LNCaP clone FGC (cell line): ENCODE measurements at regions not wholly inside any gene's neighbourhood (a gene's known extent, or its start where the extent isn't known, plus 50 kb on each side); places are given as distances from the start of the nearest gene placed in this dataset.

Source experiments
- DNase-seq: peaks from one replicate; pipeline ENCODE4 v3.0.0-alpha.2; 2011; ENCODE audit warnings: low read depth
- H3K4me3 ChIP-seq: 2 replicates; pipeline ENCODE4 v1.5.1; 2011; ENCODE audit warnings: mild to moderate bottlenecking, low read depth, low read length, control low read depth
- CTCF ChIP-seq: IDR thresholded peaks from 2 replicates; pipeline ENCODE4 v1.5.1; 2012; ENCODE audit warnings: mild to moderate bottlenecking; ENCODE audit not compliant: control insufficient read depth, insufficient read depth; ENCODE audit errors: extremely low read depth

GRCh38 chr15:96218623-96219455 lies 111.7 kb upstream of the NR2F2 start:
- no peak for DNase-seq
- TF ChIP-seq CTCF, result no peak
- no peak overlapping the region for H3K4me3 ChIP-seq

DNA sequence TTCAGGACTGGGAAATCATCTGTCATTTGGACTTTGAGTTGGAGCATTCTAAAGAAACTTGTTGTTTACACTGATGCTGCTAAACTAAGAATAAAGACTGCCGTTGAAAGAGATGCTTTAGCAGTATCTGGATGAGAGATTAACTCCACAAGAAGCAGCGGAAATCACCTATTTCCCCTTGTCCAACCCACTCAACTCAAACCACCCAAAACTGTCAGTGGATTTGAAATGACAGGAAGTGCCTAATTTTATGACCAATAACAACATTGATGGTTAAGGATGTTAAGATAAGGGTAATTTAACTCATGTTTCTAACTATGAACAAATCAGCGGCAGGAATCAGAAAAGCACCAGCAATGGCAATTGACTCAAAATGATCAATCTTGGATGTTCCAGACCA lies 110.8 kb upstream of the NR2F2 start:
- no peak overlapping the region for H3K4me3 ChIP-seq
- DNase-seq, result no peak
- TF ChIP-seq CTCF, result no peak

DNA sequence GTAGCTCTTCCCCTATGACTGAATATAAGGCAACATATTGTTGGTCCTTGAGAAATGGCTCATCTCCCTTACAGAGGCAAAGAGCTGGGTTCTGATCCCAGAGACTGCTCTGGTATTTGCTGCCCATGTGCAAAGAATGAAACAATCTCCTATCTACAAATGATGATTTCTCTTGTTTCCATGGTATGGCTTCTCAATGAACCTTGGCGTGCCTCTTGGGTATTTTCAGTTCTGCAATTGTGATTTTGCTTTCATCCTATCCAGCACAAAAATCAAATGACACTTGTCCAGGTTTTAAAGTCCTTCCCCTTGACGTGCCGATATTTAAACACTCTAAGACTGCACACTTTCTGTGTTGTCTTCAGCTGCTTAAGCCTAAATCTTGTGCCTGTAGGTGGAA lies 109.8 kb upstream of the NR2F2 start:
- no peak for TF ChIP-seq CTCF
- no peak overlapping the region for H3K4me3 ChIP-seq
- DNase-seq, result no peak

GRCh38 chr15:96222981-96223380 lies 107.5 kb upstream of the NR2F2 start:
- no peak overlapping the region for H3K4me3 ChIP-seq
- no peak for DNase-seq
- TF ChIP-seq CTCF, result no peak

GRCh38 chr15:96223939-96224338 lies 106.6 kb upstream of the NR2F2 start:
- no peak for TF ChIP-seq CTCF
- no peak for DNase-seq
- no peak overlapping the region for H3K4me3 ChIP-seq

- TF ChIP-seq CTCF, result no peak
- H3K4me3 ChIP-seq, result no peak overlapping the region
- DNase-seq, result no peak
These were observed 104.7 kb upstream of the NR2F2 start for GRCh38 chr15:96225642-96226259.
